Right atrium auricular region (tissue), 2 donors: ENCODE measurements at regions not wholly inside any gene's neighbourhood (a gene's known extent, or its start where the extent isn't known, plus 50 kb on each side); places are given as distances from the start of the nearest gene placed in this dataset.

Source experiments
- DNase-seq: peaks from one replicate; pipeline ENCODE4 v3.0.0-alpha.2; 2019; ENCODE audit warnings: low spot score
- H3K27ac ChIP-seq, 2 donors: fragments of 200-600 bp; sonication (generic); 1 replicate in 1 of 2; 2 replicates in 1 of 2; pipeline ENCODE4 v1.5.1; 2016 to 2019
- H3K27me3 ChIP-seq, 2 donors: fragments of 200-600 bp; sonication (generic); one replicate each; pipeline versions ENCODE4 v1.5.1 to v1.6.0; 2017 to 2019
- H3K36me3 ChIP-seq: fragments of 200-600 bp; sonication (generic); one replicate; pipeline ENCODE4 v1.5.1; 2016
- H3K4me1 ChIP-seq, 2 donors: fragments of 200-600 bp; sonication (generic); one replicate each; pipeline versions ENCODE4 v1.5.1 to v1.6.0; 2017 to 2019
- H3K4me3 ChIP-seq, 2 donors: fragments of 200-600 bp; sonication (generic); 1 replicate in 1 of 2; 2 replicates in 1 of 2; pipeline ENCODE4 v1.5.1; 2017 to 2019; ENCODE audit warnings: mild to moderate bottlenecking in 1 of 2, moderate library complexity in 1 of 2
- H3K9me3 ChIP-seq, 2 donors: fragments of 200-600 bp; sonication (generic); one replicate each; pipeline ENCODE4 v1.5.1; 2019
- CTCF ChIP-seq, 2 donors: fragments of 200-600 bp; sonication (generic); IDR thresholded peaks; one replicate each; pipeline ENCODE4 v1.5.1; 2019; ENCODE audit warnings: antibody characterized with exemption in 2 of 2

DNA sequence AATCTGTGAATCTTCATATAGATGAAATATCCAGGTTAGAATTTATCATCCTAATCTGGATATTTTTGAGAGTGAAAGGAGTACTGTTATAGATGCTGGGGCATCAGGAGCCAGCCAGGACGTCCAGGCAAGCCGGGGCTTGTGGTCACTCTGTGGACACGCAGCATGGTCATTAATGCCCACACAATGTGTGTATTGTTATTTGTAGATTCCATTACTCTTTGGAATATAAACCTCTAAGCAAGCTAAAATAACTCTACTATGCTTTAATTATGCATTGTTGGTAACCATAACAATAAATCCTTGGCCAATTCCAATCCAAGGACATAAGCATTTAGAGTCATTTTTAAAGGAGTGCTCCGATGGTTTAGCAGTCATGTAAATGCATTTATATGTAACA lies 137.9 kb downstream of the TM9SF2 start:
- H3K4me3 ChIP-seq, result no peak overlapping the region
- H3K27me3 ChIP-seq, result no peaks in the 10 kb centered on the region
- DNase-seq, result no peak

GRCh38 chr13:99636728-99637353 lies 135.6 kb downstream of the TM9SF2 start:
- no peak for TF ChIP-seq CTCF (IDR thresholded peaks at IDR 0.05)
- H3K4me1 ChIP-seq, result no peaks in the 10 kb centered on the region

More for the DNA sequence above, 137.9 kb downstream of the TM9SF2 start:
- no peaks in the 10 kb centered on the region for H3K36me3 ChIP-seq
- no peaks in the 10 kb centered on the region for H3K4me1 ChIP-seq
- H3K9me3 ChIP-seq, result no peaks in the 10 kb centered on the region
- no peak for TF ChIP-seq CTCF (IDR thresholded peaks at IDR 0.05)
- H3K27ac ChIP-seq, result no peak overlapping the region

GRCh38 chr13:99636306-99636705 lies 135.0 kb downstream of the TM9SF2 start:
- Histone ChIP-seq H3K9me3 (no peaks in the 10 kb centered on the region), H3K4me3 (no peak overlapping the region), H3K27me3 (no peaks in the 10 kb centered on the region), H3K27ac (no peak overlapping the region), H3K36me3 (no peaks in the 10 kb centered on the region), H3K4me1 (no peaks in the 10 kb centered on the region)
- DNase-seq, result no peak
- no peak for TF ChIP-seq CTCF (IDR thresholded peaks at IDR 0.05)

More at GRCh38 chr13:99636728-99637353, 135.6 kb downstream of the TM9SF2 start:
- no peak for DNase-seq
- Histone ChIP-seq H3K27ac (no peak overlapping the region), H3K4me3 (no peak overlapping the region), H3K27me3 (no peaks in the 10 kb centered on the region), H3K36me3 (no peaks in the 10 kb centered on the region), H3K9me3 (no peaks in the 10 kb centered on the region)

DNA sequence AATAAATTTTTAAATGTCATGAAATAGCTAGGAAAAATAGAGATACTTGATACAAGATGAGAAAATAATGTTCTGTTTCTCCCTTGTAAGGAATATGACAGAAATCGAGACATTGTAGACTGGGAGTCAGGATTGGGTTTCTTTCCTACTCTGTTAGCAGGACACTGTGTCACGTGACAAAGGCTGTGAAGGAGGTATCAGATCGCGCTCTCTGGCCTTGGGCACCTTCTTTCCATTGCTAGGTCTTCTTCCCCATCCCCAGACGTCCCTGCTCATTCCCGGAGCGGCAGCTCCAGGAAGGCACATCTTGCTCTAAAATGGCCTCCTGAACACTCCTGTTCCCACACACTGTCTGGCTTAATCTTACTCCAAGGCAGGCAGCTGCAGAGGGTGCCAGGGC lies 133.4 kb downstream of the TM9SF2 start:
- Histone ChIP-seq H3K36me3 (no peaks in the 10 kb centered on the region), H3K4me1 (peaks cover 0 to 13% of the 10 kb centered on the region in 2 donors), H3K27ac (no peak overlapping the region), H3K9me3 (no peaks in the 10 kb centered on the region), H3K27me3 (no peaks in the 10 kb centered on the region), H3K4me3 (no peak overlapping the region)
- no peak for DNase-seq
- no peak for TF ChIP-seq CTCF (IDR thresholded peaks at IDR 0.05)

DNA sequence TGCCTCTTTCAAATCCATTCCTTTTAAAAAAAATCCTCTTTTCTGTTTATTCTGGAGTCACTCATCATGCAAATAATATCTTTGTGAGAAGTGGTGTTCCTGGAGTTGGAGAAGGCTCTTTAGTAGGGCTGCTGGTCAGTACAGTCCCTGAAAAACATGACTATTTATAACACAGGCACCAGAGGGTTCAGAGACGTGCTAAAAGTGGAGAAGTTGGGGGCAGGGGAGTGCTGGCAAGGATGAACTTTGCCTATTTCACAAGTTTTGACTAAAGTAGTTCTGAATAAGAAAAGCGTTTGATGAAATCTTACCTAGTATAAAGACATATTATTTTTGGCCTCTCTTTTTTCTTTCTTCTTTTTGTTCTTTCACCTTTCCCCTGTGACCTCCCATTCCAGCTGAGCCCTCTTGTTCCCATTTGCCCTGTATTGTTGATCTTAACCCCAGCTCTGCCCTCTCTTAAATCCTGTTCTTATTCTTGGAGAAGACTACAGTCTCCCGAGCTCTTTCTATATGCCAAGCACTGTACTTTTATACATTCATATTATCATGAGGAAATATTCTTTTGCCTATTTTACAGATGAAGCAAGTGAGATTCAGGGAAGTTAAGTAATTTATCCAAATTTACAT lies 129.1 kb downstream of the TM9SF2 start:
- peaks cover 0 to 32% of the 10 kb centered on the region in 2 donors for H3K4me1 ChIP-seq
- no peaks in the 10 kb centered on the region for H3K27me3 ChIP-seq
- H3K4me3 ChIP-seq, result no peak overlapping the region
- H3K27ac ChIP-seq, result no peak overlapping the region
- H3K36me3 ChIP-seq, result no peaks in the 10 kb centered on the region
- no peak for TF ChIP-seq CTCF (IDR thresholded peaks at IDR 0.05)
- no peaks in the 10 kb centered on the region for H3K9me3 ChIP-seq
- DNase-seq, result no peak
